Activated B cell treated with CpG ODN at 0.5 μM for 24 hours (primary cell): ENCODE measurements at regions not wholly inside any gene's neighbourhood (a gene's known extent, or its start where the extent isn't known, plus 50 kb on each side); places are given as distances from the start of the nearest gene placed in this dataset.

Experiments used
- ATAC-seq: fragments of 200-7000 bp; cut with Tn5 transposase; one replicate; pipeline ENCODE4 v1.10.0; 2021; ENCODE audit warnings: low read depth, mild to moderate bottlenecking, moderate library complexity
- CTCF ChIA-PET: fragments of 350-600 bp; sonication (Branson Sonifier 250); formaldehyde crosslinking; loops from one replicate; lab custom pipeline; 2021; ENCODE audit warnings: antibody characterized with exemption; lab: Charles Lee
- POLR2A ChIA-PET: fragments of 350-600 bp; sonication (Branson Sonifier 250); formaldehyde crosslinking; loops from one replicate; lab custom pipeline; 2021; ENCODE audit warnings: antibody characterized with exemption; lab: Charles Lee
- DNase-seq: peaks from one replicate; pipeline ENCODE4 v3.0.0; 2022
- H3K27ac Mint-ChIP-seq: one replicate; pipeline ENCODE4 v1.8.0; 2020; ENCODE audit warnings: mixed read lengths
- H3K27me3 Mint-ChIP-seq: one replicate; pipeline ENCODE4 v1.8.0; 2021; ENCODE audit warnings: mixed read lengths
- H3K36me3 Mint-ChIP-seq: one replicate; pipeline ENCODE4 v1.8.0; 2021; ENCODE audit warnings: low read depth, mixed read lengths
- H3K4me1 Mint-ChIP-seq: one replicate; pipeline ENCODE4 v1.8.0; 2021; ENCODE audit warnings: mixed read lengths
- H3K4me3 Mint-ChIP-seq: one replicate; pipeline ENCODE4 v1.8.0; 2020; ENCODE audit warnings: mild to moderate bottlenecking, mixed read lengths
- H3K9me3 Mint-ChIP-seq: one replicate; pipeline ENCODE4 v1.8.0; 2020; ENCODE audit warnings: mixed read lengths
- intact Hi-C: fragments of 100-400 bp; cut with micrococcal nuclease; formaldehyde crosslinking; loops from one replicate; pipeline ENCODE4 v1.15.1; 2024
- TF ChIP-seq, protein P1 (sequence below): fragments of 200-600 bp; IDR thresholded peaks from one replicate; pipeline ENCODE4 v1.8.0; 2022; ENCODE audit warnings: antibody characterized with exemption, mild to moderate bottlenecking

DNA sequence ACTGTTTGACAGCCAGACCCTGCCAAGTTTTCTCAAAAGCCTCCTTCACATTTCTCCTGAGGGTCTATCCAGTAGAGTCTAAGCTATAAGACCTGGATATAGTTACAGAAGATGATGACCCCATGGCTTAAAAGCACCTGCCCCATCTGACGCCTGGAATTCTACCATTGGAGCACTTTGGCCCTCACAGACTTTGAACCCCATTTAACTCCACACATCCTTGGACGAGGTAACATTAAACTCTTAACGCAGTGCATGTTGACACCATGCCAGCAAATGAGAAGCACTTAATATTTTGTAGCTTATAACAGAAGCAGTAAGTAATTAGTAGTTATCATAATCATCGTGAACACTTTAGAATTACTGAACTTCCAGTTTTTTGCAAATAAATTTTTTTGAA, 61.9 kb upstream of the SMNDC1 start:
- TF ChIP-seq, protein P1, sequence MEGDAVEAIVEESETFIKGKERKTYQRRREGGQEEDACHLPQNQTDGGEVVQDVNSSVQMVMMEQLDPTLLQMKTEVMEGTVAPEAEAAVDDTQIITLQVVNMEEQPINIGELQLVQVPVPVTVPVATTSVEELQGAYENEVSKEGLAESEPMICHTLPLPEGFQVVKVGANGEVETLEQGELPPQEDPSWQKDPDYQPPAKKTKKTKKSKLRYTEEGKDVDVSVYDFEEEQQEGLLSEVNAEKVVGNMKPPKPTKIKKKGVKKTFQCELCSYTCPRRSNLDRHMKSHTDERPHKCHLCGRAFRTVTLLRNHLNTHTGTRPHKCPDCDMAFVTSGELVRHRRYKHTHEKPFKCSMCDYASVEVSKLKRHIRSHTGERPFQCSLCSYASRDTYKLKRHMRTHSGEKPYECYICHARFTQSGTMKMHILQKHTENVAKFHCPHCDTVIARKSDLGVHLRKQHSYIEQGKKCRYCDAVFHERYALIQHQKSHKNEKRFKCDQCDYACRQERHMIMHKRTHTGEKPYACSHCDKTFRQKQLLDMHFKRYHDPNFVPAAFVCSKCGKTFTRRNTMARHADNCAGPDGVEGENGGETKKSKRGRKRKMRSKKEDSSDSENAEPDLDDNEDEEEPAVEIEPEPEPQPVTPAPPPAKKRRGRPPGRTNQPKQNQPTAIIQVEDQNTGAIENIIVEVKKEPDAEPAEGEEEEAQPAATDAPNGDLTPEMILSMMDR: no peak
- peaks cover 42% of the 10 kb centered on the region for H3K4me1 Mint-ChIP-seq
- intact Hi-C loops: no loop called here
- DNase-seq (no peak), ATAC-seq (no peak)
- CTCF ChIA-PET: interaction anchor here (0.6 to 3.4 kb wide), 4 partner anchors 9 to 56 kb away, joined by 3 to 18 read pairs (median 4); no protein-coding TSS in a partner anchor
- no peaks in the 10 kb centered on the region for H3K36me3 Mint-ChIP-seq
- H3K27me3 Mint-ChIP-seq: no peaks in the 10 kb centered on the region
- H3K4me3 Mint-ChIP-seq: no peak overlapping the region
- POLR2A ChIA-PET: interaction anchor here (0.8 to 5.2 kb wide), 3 partner anchors 10 to 51 kb away, joined by 3 to 89 read pairs (median 15); no protein-coding TSS in a partner anchor
- peak overlapping the region; percentile 18 for H3K27ac Mint-ChIP-seq
- H3K9me3 Mint-ChIP-seq: no peaks in the 10 kb centered on the region

DNA sequence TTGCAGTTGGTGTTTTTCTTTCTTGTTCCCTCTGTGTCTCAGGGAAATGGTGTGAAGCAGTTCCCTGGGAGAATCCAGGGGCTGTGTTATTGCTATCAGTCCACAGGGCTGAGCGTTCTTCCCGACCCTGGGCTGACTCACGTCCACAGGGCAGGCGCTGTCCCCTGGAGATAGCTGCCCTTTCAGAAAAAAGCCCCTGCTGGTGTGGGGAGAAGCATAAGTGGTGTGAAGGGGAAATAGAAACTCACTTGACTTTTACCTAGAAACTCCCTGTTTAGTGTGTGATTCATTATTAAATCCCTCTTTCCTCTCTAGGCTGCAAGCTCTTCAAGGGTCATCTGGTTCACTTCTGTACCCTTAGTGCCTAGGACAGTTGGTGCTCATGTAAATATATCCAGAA, 63.3 kb upstream of the SMNDC1 start:
- CTCF ChIA-PET: interaction anchor here (0.7 to 3.4 kb wide), 2 partner anchors 12 to 45 kb away, joined by 5 to 18 read pairs; no protein-coding TSS in a partner anchor

DNA sequence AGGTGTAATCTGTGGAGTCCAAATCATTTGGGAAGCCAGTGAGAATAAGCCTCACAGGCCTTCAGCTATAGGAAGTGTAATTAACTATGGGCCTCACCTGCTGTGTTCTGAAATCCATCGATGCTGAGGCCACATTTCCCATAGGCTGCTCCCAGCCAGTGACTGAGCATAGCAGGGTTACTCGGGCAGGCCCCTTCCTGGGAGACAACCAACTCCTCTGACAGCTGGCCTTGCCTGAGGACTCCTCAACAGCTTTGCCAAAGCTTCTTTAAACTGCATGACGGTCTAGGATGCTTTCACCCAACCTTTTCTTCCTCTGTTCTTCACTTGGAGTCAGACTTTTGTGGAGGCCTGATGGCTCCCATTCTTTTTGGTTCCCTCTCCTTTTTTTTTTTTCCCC, 63.8 kb upstream of the SMNDC1 start:
- intact Hi-C loops: loop anchor here (2.0 kb wide), 1 partner anchor 28 kb away; no protein-coding TSS in a partner anchor
- H3K27me3 Mint-ChIP-seq: no peaks in the 10 kb centered on the region
- POLR2A ChIA-PET: interaction anchor here (1.0 to 5.2 kb wide), 6 partner anchors 12 to 136 kb away, joined by 3 to 89 read pairs (median 4); no protein-coding TSS in a partner anchor
- CTCF ChIA-PET: interaction anchor here (0.7 to 3.4 kb wide), 2 partner anchors 13 to 44 kb away, joined by 5 to 18 read pairs; no protein-coding TSS in a partner anchor
- no peak overlapping the region for H3K27ac Mint-ChIP-seq
- no peaks in the 10 kb centered on the region for H3K9me3 Mint-ChIP-seq
- no peak for DNase-seq
- no peaks in the 10 kb centered on the region for H3K36me3 Mint-ChIP-seq
- peaks cover 45% of the 10 kb centered on the region for H3K4me1 Mint-ChIP-seq
- peak overlapping the region; percentile 50 for H3K4me3 Mint-ChIP-seq
- no peak for ATAC-seq
- TF ChIP-seq, protein P1: no peak

More for the DNA sequence above, 63.3 kb upstream of the SMNDC1 start:
- H3K27me3 Mint-ChIP-seq: no peaks in the 10 kb centered on the region
- TF ChIP-seq, protein P1: no peak
- DNase-seq (no peak), ATAC-seq (peak; percentile 71)
- intact Hi-C loops: loop anchor here (2.0 kb wide), 1 partner anchor 29 kb away; no protein-coding TSS in a partner anchor
- no peaks in the 10 kb centered on the region for H3K36me3 Mint-ChIP-seq
- POLR2A ChIA-PET: interaction anchor here (0.6 to 5.2 kb wide), 9 partner anchors 12 to 136 kb away, joined by 3 to 89 read pairs (median 4); no protein-coding TSS in a partner anchor
- no peaks in the 10 kb centered on the region for H3K9me3 Mint-ChIP-seq
- H3K4me1 Mint-ChIP-seq: peaks cover 42% of the 10 kb centered on the region
- H3K4me3 Mint-ChIP-seq: peak overlapping the region; percentile 50
- peak overlapping the region; percentile 77 for H3K27ac Mint-ChIP-seq

GRCh38 chr10:110370006-110370405, 65.3 kb upstream of the SMNDC1 start:
- Mint-ChIP-seq H3K27ac (no peak overlapping the region), H3K27me3 (no peaks in the 10 kb centered on the region), H3K4me1 (peaks cover 47% of the 10 kb centered on the region), H3K4me3 (no peak overlapping the region), H3K9me3 (no peaks in the 10 kb centered on the region), H3K36me3 (no peaks in the 10 kb centered on the region)
- DNase-seq (no peak), ATAC-seq (no peak)
- intact Hi-C loops: no loop called here
- TF ChIP-seq, protein P1: no peak
- CTCF ChIA-PET: no interaction called here
- POLR2A ChIA-PET: interaction anchor here (1.0 to 1.1 kb wide), 3 partner anchors 9 to 15 kb away, joined by 3 to 4 read pairs (median 4); no protein-coding TSS in a partner anchor

DNA sequence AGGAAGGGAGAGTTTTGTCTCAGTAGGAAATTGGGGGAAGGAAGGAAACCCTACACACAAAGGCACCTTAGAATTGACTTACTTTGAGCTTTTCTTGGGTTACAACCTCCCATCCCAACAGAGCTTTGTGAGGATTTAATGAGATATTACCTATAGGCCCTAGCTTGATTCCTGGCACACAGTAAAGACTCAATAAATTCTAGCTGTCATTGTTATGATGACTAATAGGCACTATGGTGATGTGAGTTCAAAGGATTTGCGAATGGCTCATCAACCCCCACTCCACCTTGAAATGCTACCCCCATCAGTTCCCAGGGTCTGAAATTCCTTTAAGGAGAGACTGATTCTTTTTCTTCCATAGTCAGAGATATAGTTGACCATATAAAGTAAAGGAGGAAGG, 67.9 kb upstream of the SMNDC1 start:
- ATAC-seq (no peak), DNase-seq (no peak)
- CTCF ChIA-PET: interaction anchor here (0.8 to 1.1 kb wide), 3 partner anchors 10 to 131 kb away, joined by 3 to 4 read pairs (median 3); no protein-coding TSS in a partner anchor
- H3K36me3 Mint-ChIP-seq: no peaks in the 10 kb centered on the region
- TF ChIP-seq, protein P1: no peak
- H3K27me3 Mint-ChIP-seq: no peaks in the 10 kb centered on the region
- peaks cover 32% of the 10 kb centered on the region for H3K4me1 Mint-ChIP-seq
- intact Hi-C loops: no loop called here
- no peak overlapping the region for H3K27ac Mint-ChIP-seq
- no peaks in the 10 kb centered on the region for H3K9me3 Mint-ChIP-seq
- POLR2A ChIA-PET: interaction anchor here (1.4 to 1.9 kb wide), 3 partner anchors 16 to 42 kb away, joined by 4 to 10 read pairs (median 5); no protein-coding TSS in a partner anchor
- no peak overlapping the region for H3K4me3 Mint-ChIP-seq
